ENCODE measurements at regions not wholly inside any gene's neighbourhood (a gene's known extent, or its start where the extent isn't known, plus 50 kb on each side); places are given as distances from the start of the nearest gene placed in this dataset.
"Not testable (repeated sequence)": the region's sequence is repeated elsewhere in the genome, so short reads cannot be mapped to it uniquely, and the experiment has no call there.

- DNase-seq (ENCODE audit: low read depth), result no peak
Observed at GRCh38 chr7:155948423-155948822, 136.2 kb upstream of the SHH start.

GRCh38 chr7:155947051-155947450, 134.8 kb upstream of the SHH start:
- DNase-seq (ENCODE audit: low read depth), result no peak

GRCh38 chr7:155945670-155946325, 133.5 kb upstream of the SHH start:
- DNase-seq (ENCODE audit: low read depth), result no peak

- no peak for DNase-seq (ENCODE audit: low read depth)
Observed at GRCh38 chr7:155944901-155945300, 132.6 kb upstream of the SHH start.

- no peak for DNase-seq (ENCODE audit: low read depth)
Observed at GRCh38 chr7:155943251-155943899, 131.1 kb upstream of the SHH start.

- DNase-seq (ENCODE audit: low read depth), result no peak
Observed at GRCh38 chr7:155942226-155942950, 130.1 kb upstream of the SHH start.

- no peak for DNase-seq (ENCODE audit: low read depth)
Observed at GRCh38 chr7:155941688-155942087, 129.4 kb upstream of the SHH start.

- DNase-seq (ENCODE audit: low read depth), result no peak
Observed at GRCh38 chr7:155939350-155939749, 127.1 kb upstream of the SHH start.

- no peak for DNase-seq (ENCODE audit: low read depth)
Observed at GRCh38 chr7:155938129-155938528, 125.9 kb upstream of the SHH start.

- no peak for DNase-seq (ENCODE audit: low read depth)
Observed at GRCh38 chr7:155935726-155936125, 123.5 kb upstream of the SHH start.

- DNase-seq (ENCODE audit: low read depth), result no peak
Observed at GRCh38 chr7:155935005-155935557, 122.8 kb upstream of the SHH start.

GRCh38 chr7:155932324-155932723, 120.1 kb upstream of the SHH start:
- DNase-seq (ENCODE audit: low read depth), result not testable (repeated sequence)

GRCh38 chr7:155931396-155932085, 119.3 kb upstream of the SHH start:
- no peak for DNase-seq (ENCODE audit: low read depth)

GRCh38 chr7:155930527-155930926, 118.3 kb upstream of the SHH start:
- DNase-seq (ENCODE audit: low read depth), result no peak

- no peak for DNase-seq (ENCODE audit: low read depth)
Observed at GRCh38 chr7:155930061-155930460, 117.8 kb upstream of the SHH start.

- DNase-seq (ENCODE audit: low read depth), result no peak
Observed at GRCh38 chr7:155928583-155928982, 116.3 kb upstream of the SHH start.

- no peak for DNase-seq (ENCODE audit: low read depth)
Observed at GRCh38 chr7:155927905-155928304, 115.6 kb upstream of the SHH start.

GRCh38 chr7:155925682-155926081, 113.4 kb upstream of the SHH start:
- no peak for DNase-seq (ENCODE audit: low read depth)

GRCh38 chr7:155922067-155922816, 110.0 kb upstream of the SHH start:
- DNase-seq (ENCODE audit: low read depth), result no peak

GRCh38 chr7:155921804-155922066, 109.5 kb upstream of the SHH start:
- no peak for DNase-seq (ENCODE audit: low read depth)

GRCh38 chr7:155921086-155921803, 109.0 kb upstream of the SHH start:
- no peak for DNase-seq (ENCODE audit: low read depth)
